GM18858 (cell line): ENCODE measurements at regions not wholly inside any gene's neighbourhood (a gene's known extent, or its start where the extent isn't known, plus 50 kb on each side); places are given as distances from the start of the nearest gene placed in this dataset.

Experiments
- ATAC-seq: cut with Tn5 transposase; IDR thresholded peaks from one replicate; pipeline ENCODE4 v1.9.1; 2021; ENCODE audit not compliant: unreplicated experiment

DNA sequence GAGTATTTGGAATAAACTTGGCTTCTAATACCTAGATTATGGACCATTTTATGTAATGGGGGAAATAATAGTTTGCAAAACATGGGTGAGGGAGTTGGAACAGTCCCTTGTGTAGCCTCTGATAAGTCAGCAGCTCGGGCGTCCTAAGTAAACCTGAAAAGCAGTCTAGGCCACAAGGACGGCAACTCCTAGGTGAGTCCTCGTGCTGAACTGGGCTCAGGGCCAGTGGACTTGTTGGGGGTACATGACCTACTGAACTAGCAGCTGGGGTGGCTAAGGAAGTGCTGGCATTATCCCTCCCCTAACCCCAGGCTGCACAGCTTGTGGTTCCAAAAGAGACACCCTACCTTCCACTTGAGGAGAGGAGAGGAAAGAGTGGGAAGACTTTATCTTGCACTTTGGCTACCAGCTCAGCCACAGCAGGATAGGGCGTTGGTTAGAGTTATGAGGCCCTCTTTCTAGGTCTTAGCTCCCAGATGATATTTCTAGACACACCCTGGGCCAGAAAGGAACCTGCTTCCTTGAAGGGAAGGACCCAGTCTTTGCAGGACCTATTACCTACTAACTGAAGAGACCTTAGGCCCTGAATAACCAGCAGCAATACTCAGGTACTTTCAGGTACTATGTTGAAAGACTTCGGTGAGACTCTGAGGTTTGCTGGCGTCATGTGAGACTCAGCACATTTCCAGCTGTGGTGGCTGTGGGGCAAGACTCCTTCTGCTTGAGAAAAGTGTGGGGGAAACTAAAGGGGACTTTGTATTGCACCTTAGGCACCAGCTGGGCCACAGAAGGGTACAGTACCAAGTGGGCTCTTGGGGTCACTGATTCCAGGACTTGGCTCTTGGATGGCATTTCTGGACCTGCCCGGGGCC is 71.0 kb downstream of the AQP4 start:
- no peak for ATAC-seq

DNA sequence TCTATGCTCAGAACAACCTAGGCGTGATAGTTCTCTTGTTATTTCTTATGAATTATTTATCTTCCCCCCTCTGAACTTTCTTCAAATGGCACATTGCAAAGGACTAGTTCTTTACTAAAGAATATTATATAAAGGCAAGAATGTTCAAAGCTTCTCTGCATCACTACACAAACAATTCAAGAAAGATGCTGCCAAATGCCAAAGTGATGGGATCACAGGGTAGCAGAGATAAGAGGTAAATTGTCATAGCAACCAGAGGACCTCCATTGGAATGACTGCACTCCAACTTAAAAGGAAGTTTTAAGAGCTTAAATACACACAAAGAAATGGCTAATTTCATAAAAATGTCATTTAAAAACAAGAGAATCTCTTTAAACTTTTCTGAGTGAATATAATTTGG is 72.8 kb downstream of the AQP4 start:
- ATAC-seq = no peak

DNA sequence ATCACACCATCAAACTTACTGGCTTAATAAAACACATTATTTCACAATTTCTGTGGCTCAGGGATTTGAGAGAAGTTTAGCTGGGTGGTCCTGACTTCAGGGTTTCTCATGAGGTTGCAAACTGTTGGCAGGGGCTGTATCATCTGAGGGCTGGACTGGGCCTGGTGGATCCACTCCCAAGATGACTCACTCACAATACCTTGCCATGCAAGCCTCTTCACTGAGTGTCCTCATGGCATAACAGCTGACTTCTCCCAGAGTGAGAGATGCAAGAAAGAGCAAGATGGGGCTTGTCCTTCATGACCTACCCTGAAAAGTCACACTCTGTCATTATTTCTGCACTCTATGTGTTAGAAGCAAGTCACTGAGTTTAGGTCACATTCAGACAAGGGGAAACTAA is 73.8 kb downstream of the AQP4 start:
- no peak for ATAC-seq

DNA sequence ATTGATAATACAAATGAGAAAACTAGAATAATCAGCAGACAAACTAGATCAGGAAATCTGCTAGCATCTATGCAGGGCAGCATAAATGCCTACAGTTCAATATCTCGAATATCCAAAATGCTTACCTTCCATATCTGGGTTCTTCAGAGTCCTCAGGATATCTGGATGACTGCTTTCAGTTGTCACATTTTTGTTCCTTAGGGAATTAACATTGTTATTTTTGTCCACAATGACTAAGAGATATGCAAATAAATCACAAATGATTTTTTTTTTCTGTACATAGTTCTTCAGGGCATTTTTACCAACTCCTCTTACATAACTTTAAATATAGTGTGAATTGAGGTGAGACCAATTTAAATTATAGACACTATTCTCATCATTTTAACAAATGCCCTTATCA is 80.9 kb downstream of the AQP4 start:
- ATAC-seq = no peak

DNA sequence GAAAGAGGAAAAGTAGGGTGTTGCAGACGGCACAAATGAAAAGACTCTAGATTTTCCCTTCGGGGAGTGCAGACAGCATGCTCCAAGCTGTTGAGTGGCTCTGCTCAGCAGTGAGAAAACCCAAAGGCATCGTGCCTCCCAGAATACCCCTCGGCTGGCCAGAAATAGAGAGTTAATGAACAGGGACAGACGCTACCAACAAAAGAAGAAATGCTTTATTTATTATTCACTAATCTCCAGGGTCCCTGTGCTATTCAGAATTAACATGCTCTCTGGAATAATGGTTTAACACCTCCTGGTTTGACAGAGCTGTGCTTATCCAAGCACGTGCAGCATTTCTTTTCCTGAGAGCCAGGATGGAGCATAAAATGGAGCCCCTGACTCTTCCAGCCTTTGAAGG is 82.3 kb downstream of the AQP4 start:
- ATAC-seq = no peak

DNA sequence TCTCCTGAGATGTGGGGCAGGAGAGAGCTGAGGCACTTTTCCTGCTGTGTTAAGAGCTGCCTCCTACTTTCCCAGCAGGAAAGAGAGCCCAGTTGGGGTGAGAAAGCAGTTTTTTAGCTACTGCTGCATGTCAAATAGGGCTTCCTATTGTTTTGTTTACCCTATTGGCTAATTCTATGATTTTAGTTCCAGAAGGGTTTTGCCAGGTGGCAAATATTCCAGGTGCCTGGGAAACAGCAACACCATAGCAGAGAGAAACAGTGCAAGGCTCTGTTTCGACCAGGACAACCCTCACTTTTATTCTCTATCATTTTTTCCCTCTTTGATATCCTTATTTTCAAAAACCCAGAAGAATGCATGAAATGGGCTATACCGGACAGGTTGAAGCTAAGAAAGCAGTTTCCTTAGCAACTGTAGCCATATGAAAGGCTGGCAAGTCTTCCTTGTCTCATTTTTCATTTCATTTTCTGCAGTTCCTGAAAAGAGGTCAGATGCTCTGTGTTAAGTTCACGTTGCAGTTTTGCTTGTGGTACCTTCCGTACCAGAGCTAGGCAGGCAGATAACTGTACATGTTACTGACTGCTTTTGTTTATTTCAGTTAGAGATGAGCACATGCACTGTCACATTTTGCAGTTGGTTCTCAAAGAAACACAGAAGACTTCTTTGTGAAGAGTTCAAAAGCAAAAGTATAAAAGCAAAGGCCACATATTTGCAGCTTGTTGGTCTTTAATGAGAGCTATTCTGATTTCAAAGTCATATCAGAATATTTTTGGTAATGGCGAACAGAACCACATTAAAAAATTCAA is 84.8 kb downstream of the AQP4 start:
- ATAC-seq = peak; percentile 55

DNA sequence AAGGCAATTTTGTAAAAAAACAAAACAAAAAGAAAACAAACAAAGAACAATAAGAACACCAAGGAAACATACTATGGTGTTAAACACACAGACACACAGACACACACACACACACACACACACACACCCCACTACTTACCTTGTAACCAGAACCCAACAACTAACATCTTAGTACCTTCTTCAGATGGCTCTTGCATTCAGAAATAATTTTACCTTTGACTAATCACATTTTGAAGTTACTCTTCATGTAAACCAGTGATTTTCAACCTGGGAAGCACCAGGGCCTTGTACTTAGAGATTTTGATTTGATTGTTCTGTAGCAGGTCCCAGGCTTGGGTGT is 87.5 kb downstream of the AQP4 start:
- ATAC-seq = no peak

DNA sequence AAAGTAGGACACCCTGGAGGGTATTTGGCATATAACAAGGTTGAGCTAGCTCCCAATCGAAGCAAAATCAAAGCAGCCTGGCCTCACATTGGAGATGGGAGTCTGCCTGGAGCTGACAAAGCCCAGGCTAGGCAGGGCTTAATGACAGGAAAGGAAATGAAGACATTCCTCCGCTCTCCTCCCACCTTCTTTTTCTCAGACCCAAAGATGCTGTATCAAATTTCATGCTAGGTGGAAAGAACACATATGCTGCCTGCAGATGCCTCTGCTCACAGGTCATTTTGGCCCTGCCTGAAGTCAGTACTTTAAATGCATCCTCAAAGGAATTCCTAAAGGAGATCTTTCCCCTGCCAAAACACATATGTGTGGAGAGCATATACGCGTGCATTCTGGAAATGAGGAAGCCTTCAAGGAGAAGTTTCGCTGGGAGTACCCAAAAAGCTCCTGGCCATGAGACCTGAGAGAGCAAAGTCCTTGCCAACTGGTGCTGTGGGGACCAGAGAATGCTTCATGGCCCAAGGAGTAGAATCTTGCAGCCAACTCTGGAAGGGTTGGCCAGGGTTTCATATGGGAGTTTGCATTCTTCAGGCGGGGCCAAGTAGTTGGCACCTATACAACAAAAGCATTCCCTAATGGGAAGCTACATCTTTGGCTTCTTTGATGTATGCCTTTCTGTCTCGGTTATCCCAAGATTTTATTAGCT is 88.0 kb downstream of the AQP4 start:
- no peak for ATAC-seq

DNA sequence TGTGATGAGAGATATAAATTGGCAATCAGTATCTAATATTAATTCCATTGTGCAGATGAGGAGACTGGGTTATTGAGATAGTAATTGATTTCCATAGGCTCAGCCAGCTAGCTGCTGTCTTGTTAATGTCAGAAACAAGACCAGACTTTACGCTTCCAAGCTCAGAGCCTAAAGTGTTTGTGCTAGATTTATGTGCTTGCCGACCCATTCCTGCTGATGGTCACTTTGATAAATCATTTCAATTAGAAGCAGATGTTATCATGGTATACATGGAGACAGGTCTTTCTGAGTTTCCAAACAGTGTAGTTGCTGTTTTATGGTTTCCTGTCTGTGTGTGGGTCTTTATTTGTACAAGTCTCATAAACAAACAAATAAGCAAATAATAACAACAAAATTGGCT is 92.8 kb downstream of the AQP4 start:
- ATAC-seq = no peak

DNA sequence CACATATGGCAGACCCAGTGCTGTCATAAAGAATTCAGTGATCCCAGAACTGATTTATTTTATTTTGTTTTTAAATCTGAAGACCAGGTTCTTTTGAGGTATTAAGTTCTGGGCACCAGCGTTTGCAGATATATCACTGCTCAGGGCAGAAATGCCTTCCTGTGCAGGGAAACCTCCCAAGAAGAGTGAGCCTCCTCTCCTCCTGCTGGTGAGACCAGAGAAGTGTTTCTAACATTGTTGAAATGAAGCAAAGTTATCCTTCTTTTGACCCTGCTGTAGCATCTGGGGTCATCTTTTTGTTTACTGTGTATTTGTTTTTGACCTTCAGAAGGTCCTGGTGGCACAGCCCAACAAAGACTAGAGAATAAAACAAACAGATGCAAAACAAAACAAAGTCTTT is 94.0 kb downstream of the AQP4 start:
- no peak for ATAC-seq

DNA sequence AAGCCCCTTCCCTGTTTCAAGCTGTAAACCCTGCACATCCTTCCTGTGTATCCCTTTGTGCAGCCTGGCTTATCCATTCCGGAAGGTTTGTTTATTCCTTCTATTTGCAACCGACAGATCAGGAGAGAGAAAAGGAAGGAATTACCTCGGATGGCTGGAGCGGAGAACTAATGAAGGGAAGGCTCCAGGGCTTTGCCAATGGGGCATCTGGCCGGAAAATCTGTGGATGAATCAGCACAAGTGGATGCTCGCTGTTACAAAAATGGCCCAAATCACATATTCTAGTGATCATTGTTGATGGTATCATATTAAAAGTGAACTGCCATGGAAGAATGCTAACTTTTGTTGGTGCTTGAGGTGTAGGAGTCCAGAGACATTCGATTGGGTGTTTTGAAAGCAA is 97.1 kb downstream of the AQP4 start:
- ATAC-seq = no peak

DNA sequence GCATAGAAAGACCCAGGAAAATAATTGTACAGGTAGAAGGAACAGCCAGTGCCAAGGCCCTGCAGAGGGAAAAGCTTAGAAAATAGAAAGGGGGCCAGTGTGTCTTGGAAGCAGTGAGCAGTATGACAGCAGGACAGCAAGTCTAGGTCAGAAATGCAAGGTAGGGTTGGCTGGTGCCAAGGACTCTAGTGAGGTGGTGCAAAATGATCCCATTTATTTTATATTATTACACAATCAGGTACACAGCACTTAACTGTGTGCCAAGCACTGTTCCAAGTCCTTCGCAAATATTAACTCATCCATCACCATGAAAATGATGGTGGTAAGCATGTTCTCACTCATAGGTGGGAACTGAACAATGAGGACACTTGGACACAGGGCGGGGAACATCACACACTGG is 100.0 kb downstream of the AQP4 start:
- no peak for ATAC-seq

DNA sequence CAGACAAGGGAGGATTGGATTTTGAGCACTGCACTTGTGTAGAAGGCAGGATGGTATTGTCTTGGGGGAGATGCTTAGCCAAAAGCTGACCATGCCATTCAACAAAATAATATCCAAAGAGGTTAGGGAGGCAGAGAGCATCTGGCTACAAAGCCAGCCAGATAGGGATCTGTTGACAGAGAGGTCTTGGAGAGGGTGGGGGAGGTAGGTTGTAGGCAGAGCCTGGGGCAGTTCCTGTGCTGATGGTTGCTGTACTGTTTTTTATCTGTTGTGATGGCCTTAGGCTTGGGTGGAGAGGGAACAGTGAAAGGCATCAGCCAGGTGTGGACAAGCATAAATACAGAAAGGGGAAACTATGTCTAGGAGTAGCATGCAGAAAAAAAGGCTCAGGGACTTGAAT is 100.9 kb downstream of the AQP4 start:
- ATAC-seq = no peak

DNA sequence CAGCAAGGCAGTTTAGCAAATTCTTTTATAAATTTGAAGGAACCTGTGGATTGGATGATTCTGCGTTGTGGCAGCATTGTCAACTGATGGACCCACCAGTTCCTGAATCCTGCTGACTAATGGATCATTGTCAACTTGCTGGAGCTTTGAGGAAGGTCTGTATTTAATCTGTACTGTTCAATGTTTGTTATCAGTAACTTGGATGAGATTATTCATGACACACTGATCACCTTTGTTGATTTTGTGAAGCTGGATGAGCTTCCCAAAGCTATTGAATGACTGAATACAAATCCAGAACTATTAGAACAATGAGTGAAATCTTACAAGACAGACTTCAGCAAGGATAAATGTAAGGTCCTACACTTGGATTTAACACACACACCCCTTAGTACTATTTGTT is 101.3 kb downstream of the AQP4 start:
- no peak for ATAC-seq

DNA sequence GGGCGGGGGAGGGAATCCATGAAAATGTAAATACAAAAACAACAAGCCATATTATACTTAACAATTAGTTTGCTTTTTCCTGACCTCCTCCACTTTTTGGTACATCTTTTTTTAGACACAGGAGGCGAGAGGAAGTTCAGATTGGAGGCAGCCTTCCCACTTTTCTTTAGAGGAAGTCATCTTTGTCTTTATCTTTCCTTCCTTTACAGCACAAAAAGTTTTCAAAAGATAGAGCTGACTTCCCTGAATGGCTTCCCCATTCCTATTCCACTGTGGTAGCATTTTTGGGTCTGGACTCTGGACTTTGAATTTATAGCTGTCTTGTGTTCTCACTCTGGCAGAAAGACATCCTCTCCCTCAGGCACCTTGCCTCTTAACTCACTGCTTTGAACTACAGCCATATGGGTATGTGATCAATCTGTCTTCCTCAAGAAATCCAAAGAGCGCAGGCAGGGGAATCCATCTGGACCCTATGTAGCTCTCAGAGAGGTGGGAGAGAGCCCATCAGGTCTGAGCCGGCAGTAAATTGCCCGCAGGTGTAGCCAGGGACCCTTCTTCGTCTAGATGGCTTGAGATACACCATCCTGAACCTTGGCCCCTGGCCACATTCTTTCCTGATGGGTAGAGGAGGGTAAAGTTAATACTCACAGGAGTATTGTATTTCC is 101.9 kb downstream of the AQP4 start:
- ATAC-seq = no peak

DNA sequence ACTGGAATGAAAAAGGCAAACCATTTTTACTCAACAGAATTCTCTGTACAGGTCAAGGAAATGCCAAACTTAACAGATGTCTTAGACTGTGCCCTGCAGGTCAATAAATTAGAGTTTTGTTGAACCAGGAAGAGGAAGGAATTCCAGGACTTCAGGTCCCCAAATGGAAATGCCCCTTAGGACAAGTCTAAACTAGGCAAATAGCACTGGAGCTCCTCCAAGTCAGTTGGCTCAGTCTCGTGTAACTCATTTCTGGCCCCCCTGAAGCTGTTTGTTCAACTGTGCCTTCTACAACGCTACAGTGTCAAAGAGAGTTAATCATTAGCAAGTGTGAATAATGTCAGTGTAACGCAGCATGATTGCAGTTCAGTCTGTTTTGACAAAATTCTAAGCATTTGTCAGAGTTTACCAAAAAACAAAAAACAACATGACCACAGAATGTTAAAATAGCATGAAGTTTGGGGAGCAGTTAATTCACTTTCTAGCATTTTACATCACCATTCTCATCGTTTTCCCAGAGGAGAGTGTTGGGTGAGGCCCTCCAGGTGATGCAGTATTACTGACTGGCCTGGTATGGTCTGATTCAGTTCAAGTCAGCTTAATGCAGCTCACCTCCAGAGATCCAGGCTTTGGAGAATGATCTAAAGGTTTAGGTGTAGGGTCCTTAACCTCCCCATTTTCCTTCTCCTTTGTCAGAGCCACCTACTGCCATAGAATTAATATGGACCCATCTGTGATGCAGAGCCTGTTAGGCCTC is 108.1 kb downstream of the AQP4 start:
- ATAC-seq = no peak

DNA sequence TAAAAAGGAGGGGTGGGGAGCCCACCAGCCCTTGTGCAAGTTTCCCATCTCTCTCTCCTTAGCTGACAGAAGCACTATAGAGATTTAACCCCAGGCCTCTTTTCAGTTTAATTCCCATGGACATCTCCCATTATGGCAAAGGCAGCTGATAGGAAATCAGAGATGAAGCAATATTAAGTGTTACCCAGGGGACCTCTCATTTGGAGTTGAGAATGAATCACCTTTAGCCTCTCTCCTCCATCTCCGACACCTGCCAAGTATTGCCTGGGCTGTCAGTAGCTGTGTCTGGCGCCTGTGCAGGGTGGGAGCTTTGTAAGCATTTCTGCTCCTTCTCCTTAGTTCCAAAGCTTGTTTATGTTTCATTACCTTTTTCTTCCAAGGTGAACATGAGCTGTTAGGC is 109.0 kb downstream of the AQP4 start:
- ATAC-seq = no peak

DNA sequence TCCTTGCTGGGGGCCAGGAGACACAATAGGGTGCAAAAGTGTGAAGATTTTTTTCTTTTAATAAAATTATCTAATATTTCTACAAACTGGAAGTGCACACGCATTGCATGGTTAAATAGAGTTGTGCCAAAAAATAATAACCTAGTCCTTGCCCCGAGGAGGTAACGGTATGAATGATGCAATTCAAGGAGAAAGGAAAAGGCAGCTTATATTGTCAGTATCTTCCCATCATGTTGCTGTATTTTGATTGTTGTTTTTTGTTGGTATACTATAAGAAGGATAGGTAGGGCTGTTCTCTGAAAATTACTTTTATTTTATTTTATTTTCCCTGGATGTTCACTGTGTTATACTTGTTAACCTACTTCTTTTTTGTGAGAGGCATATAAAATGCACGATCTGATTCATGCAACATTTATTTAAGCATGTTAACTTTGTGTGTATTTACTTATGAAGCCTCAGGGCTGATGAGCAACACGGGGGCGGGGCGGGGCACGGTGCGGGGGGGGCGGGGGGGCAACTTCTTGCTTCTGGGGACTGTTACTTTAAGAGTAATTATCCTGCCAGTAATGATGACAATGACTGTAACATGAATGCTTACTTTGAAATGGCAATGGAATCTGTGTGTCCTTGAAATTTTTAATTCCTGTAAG is 118.6 kb downstream of the AQP4 start:
- no peak for ATAC-seq

DNA sequence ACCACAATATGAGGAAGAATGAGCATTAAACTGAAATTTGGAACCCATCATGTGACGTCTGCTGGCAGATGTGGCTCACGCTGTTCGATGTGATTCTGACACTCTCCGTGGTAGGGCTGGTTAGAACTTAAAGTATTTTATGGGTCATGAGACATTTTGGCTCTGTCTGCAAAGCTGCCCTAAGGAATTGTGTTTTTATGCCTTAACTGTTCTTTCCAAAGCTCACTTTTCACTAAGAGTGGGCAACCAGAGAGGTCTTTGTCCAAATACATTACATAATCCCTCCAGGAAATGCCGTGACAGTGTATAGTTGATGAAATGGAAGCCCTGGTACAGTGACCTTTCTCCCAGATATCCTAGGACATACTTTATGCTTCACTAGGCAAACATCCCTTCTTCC is 119.1 kb downstream of the AQP4 start:
- no peak for ATAC-seq
